Endodermal cell (in vitro differentiated cells): ENCODE measurements at regions not wholly inside any gene's neighbourhood (a gene's known extent, or its start where the extent isn't known, plus 50 kb on each side); places are given as distances from the start of the nearest gene placed in this dataset.
A peak's percentile ranks its signal among the peaks of the same experiment; 100 is the strongest.

Experiments used
- DNase-seq: peaks from one replicate; pipeline ENCODE4 v3.0.0-alpha.2; 2017
- H3K27ac ChIP-seq: 2 replicates; pipeline ENCODE4 v1.5.1; 2013; ENCODE audit warnings: mild to moderate bottlenecking, low read depth, low read length, moderate library complexity
- H3K27me3 ChIP-seq: 2 replicates; pipeline ENCODE4 v1.6.1; 2013; ENCODE audit warnings: mild to moderate bottlenecking, low read length, moderate library complexity; ENCODE audit not compliant: insufficient read depth, control insufficient read depth, poor library complexity, severe bottlenecking
- H3K36me3 ChIP-seq: 2 replicates; pipeline ENCODE4 v1.7.0; 2013; ENCODE audit warnings: mild to moderate bottlenecking, low read length, moderate library complexity; ENCODE audit not compliant: control insufficient read depth, insufficient read depth
- H3K4me1 ChIP-seq: one replicate; pipeline ENCODE4 v1.7.0; 2013; ENCODE audit warnings: low read length; ENCODE audit not compliant: control insufficient read depth, insufficient read depth
- H3K4me3 ChIP-seq: 2 replicates; pipeline ENCODE4 v1.5.1; 2013; ENCODE audit warnings: mild to moderate bottlenecking, low read length, moderate library complexity
- H3K9ac ChIP-seq: 2 replicates; pipeline ENCODE4 v1.6.1; 2013; ENCODE audit warnings: mild to moderate bottlenecking, low read length, moderate library complexity; ENCODE audit not compliant: poor library complexity, severe bottlenecking; ENCODE audit errors: extremely low read depth
- H3K9me3 ChIP-seq: 2 replicates; pipeline ENCODE4 v1.6.1; 2013; ENCODE audit warnings: mild to moderate bottlenecking, low read length, moderate library complexity; ENCODE audit not compliant: control insufficient read depth
- H3K27ac Mint-ChIP-seq: 2 replicates; pipeline ENCODE4 v1.8.0; 2020; ENCODE audit warnings: mixed read lengths
- H3K27me3 Mint-ChIP-seq: 2 replicates; pipeline ENCODE4 v1.8.0; 2021; ENCODE audit warnings: mild to moderate bottlenecking, mixed read lengths; ENCODE audit not compliant: insufficient read depth
- H3K36me3 Mint-ChIP-seq: 2 replicates; pipeline ENCODE4 v1.8.0; 2020; ENCODE audit warnings: low read depth, mixed read lengths
- H3K4me1 Mint-ChIP-seq: 2 replicates; pipeline ENCODE4 v1.8.0; 2020; ENCODE audit warnings: mixed read lengths
- H3K4me3 Mint-ChIP-seq: 2 replicates; pipeline ENCODE4 v1.8.0; 2020; ENCODE audit warnings: mild to moderate bottlenecking, moderate library complexity, mixed read lengths
- H3K9me3 Mint-ChIP-seq: 2 replicates; pipeline ENCODE4 v1.8.0; 2020; ENCODE audit warnings: mild to moderate bottlenecking, mixed read lengths
- CTCF ChIP-seq: fragments of 200-600 bp; sonication (generic); conservative IDR thresholded peaks from 2 replicates; pipeline ENCODE4 v1.5.0; 2021; ENCODE audit warnings: antibody characterized with exemption, mild to moderate bottlenecking
- WGBS, 2 experiments: methylation state at CpG; one replicate each; pipeline versions ENCODE4 v1.1.5 to v1.1.7; 2013; ENCODE audit warnings: missing lambda C conversion rate in 2 of 2, mixed read lengths in 1 of 2; ENCODE audit not compliant: insufficient coverage in 1 of 2, insufficient read length in 1 of 2; 5-methylcytosine and 5-hydroxymethylcytosine counted together

- no peak for TF ChIP-seq CTCF
- Histone ChIP-seq H3K27me3 (no peaks in the 10 kb centered on the region), H3K9ac (no peak overlapping the region), H3K4me1 (peaks cover 3% of the 10 kb centered on the region), H3K9me3 (peaks cover 5% of the 10 kb centered on the region), H3K36me3 (no peaks in the 10 kb centered on the region), H3K27ac (no peak overlapping the region), H3K4me3 (no peak overlapping the region)
- H3K27me3 Mint-ChIP-seq, result peaks cover 4% of the 10 kb centered on the region
- peaks cover 5% of the 10 kb centered on the region for H3K9me3 Mint-ChIP-seq
- H3K4me3 Mint-ChIP-seq, result no peak overlapping the region
- H3K4me1 Mint-ChIP-seq, result peaks cover 8% of the 10 kb centered on the region
- H3K27ac Mint-ChIP-seq, result no peak overlapping the region
- DNase-seq, result no peak
- WGBS, 2 experiments, result 90 to 94% methylated on average over 3 to 6 of the region's 6 CpGs
- H3K36me3 Mint-ChIP-seq, result no peaks in the 10 kb centered on the region
Observed at GRCh38 chr6:8174571-8174970, 72.2 kb upstream of the EEF1E1 start.

GRCh38 chr6:8172530-8172929 lies 70.2 kb upstream of the EEF1E1 start:
- WGBS, 2 experiments, result 88% methylated on average over 4 of the region's 4 CpGs; no CpG with 5 or more reads in 1 of the 2 experiments

GRCh38 chr6:8170754-8171153 lies 68.4 kb upstream of the EEF1E1 start:
- H3K9ac ChIP-seq, result no peak overlapping the region
- H3K4me3 Mint-ChIP-seq, result no peak overlapping the region
- no peaks in the 10 kb centered on the region for H3K27me3 ChIP-seq
- no peak overlapping the region for H3K27ac ChIP-seq
- peaks cover 4% of the 10 kb centered on the region for H3K27me3 Mint-ChIP-seq
- no peak overlapping the region for H3K27ac Mint-ChIP-seq
- no peaks in the 10 kb centered on the region for H3K9me3 Mint-ChIP-seq
- H3K4me1 Mint-ChIP-seq, result peaks cover 8% of the 10 kb centered on the region
- H3K9me3 ChIP-seq, result no peaks in the 10 kb centered on the region
- 80 to 87% methylated on average over 3 of the region's 3 CpGs for WGBS, 2 experiments
- no peak for DNase-seq
- no peaks in the 10 kb centered on the region for H3K36me3 Mint-ChIP-seq
- no peak overlapping the region for H3K4me3 ChIP-seq
- H3K4me1 ChIP-seq, result peaks cover 3% of the 10 kb centered on the region
- TF ChIP-seq CTCF, result no peak
- H3K36me3 ChIP-seq, result no peaks in the 10 kb centered on the region

More at GRCh38 chr6:8172530-8172929, 70.2 kb upstream of the EEF1E1 start:
- no peak overlapping the region for H3K27ac ChIP-seq
- H3K36me3 Mint-ChIP-seq, result no peaks in the 10 kb centered on the region
- no peak for DNase-seq
- peaks cover 8% of the 10 kb centered on the region for H3K4me1 Mint-ChIP-seq
- peaks cover 4% of the 10 kb centered on the region for H3K27me3 Mint-ChIP-seq
- H3K9me3 ChIP-seq, result no peaks in the 10 kb centered on the region
- no peak overlapping the region for H3K9ac ChIP-seq
- H3K4me3 Mint-ChIP-seq, result no peak overlapping the region
- H3K4me1 ChIP-seq, result peaks cover 3% of the 10 kb centered on the region
- TF ChIP-seq CTCF, result peak; percentile 6
- no peak overlapping the region for H3K4me3 ChIP-seq
- H3K27ac Mint-ChIP-seq, result no peak overlapping the region
- no peaks in the 10 kb centered on the region for H3K9me3 Mint-ChIP-seq
- no peaks in the 10 kb centered on the region for H3K27me3 ChIP-seq
- no peaks in the 10 kb centered on the region for H3K36me3 ChIP-seq
